SK-N-MC (cell line): ENCODE measurements at regions not wholly inside any gene's neighbourhood (a gene's known extent, or its start where the extent isn't known, plus 50 kb on each side); places are given as distances from the start of the nearest gene placed in this dataset.

Experiments used
- EZH2 ChIP-seq: fragments of 200-600 bp; sonication (generic); IDR thresholded peaks from one replicate; pipeline ENCODE4 v1.6.1; 2017; ENCODE audit warnings: antibody characterized with exemption
- FOXP2 ChIP-seq: optimal IDR thresholded peaks from 2 replicates; pipeline ENCODE3; 2011; ENCODE audit warnings: mild to moderate bottlenecking, moderate library complexity; ENCODE audit not compliant: insufficient read depth; ENCODE audit errors: extremely low read length, control extremely low read depth
- POLR2AphosphoS5 ChIP-seq: IDR thresholded peaks from 2 replicates; pipeline ENCODE4 v1.6.1; 2012; ENCODE audit warnings: mild to moderate bottlenecking, low read depth, low read length, borderline replicate concordance

DNA sequence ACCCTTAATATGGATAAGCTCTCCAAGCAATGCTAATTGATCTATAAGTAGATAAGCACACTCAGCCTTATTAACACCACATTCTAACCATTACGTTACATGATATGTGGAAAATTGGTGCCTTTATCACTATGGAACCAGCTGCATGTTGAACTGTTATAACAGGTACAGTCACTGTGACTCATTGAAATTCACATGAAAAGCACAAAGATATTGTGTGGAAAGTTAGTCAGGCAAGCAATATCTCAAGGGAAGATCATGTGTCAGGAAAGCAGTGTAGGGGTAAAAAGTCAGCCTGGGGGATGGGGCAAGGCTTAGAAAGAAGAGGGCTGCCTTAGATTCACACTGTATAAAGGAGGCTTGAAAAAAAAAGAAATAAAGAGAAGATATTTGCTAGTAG lies 313.7 kb upstream of the SMIM31 start:
- no peak for TF ChIP-seq POLR2AphosphoS5
- TF ChIP-seq EZH2 = no peak
- no peak for TF ChIP-seq FOXP2
